HepG2 (cell line): ENCODE measurements at regions not wholly inside any gene's neighbourhood (a gene's known extent, or its start where the extent isn't known, plus 50 kb on each side); places are given as distances from the start of the nearest gene placed in this dataset.

Experiments
- ATAC-seq: fragments of 200-7000 bp; cut with Tn5 transposase; 3 replicates; pipeline ENCODE4 v1.9.1; 2020; ENCODE audit warnings: mild to moderate bottlenecking, moderate library complexity
- BruUV-seq: library from RNA; stranded (reverse); fragments of 400-500 nt; replicated peaks from 2 replicates; lab custom pipeline; 2021; lab: Mats Ljungman, UMichigan
- CTCF ChIA-PET: fragments of 300-600 bp; formaldehyde crosslinking; extraction: SDS; loops from one replicate; lab custom pipeline; 2021; ENCODE audit warnings: low total read pairs, inconsistent platforms, low intra/inter-chr PET ratio; lab: Yijun Ruan, JAX
- POLR2A ChIA-PET: fragments of 350-600 bp; sonication (Branson Sonifier 250); formaldehyde crosslinking; loops from one replicate; lab custom pipeline; 2020; ENCODE audit warnings: antibody characterized with exemption, inconsistent platforms; lab: Yijun Ruan, JAX
- DNase-seq: peaks from one replicate; pipeline ENCODE4 v3.0.0-alpha.2; 2015; ENCODE audit warnings: low spot score
- FAIRE-seq: peaks from 3 replicates; lab custom pipeline; 2011; peaks lifted over from hg19 to GRCh38; lab: Jason Lieb, UNC
- H2AFZ ChIP-seq: one replicate; pipeline ENCODE4 v1.6.1; 2011; ENCODE audit warnings: low read length, inconsistent platforms
- H3K27ac ChIP-seq: fragments of 300-600 bp; 3 replicates; pipeline ENCODE4 v1.8.0; 2011; ENCODE audit warnings: mixed run types, mild to moderate bottlenecking, mixed read lengths, low read length, inconsistent platforms; ENCODE audit not compliant: insufficient read depth; ENCODE audit errors: extremely low read length
- H3K27me3 ChIP-seq, 2 experiments: fragments of 200-600 bp in 1 of 2; 2 replicates in 1 of 2; 3 replicates in 1 of 2; pipeline versions ENCODE4 v1.6.0 to v1.8.0; 2011; ENCODE audit warnings: low read length in 2 of 2, mild to moderate bottlenecking in 2 of 2, moderate library complexity in 2 of 2, inconsistent platforms in 1 of 2; ENCODE audit not compliant: insufficient read depth in 2 of 2, control insufficient read depth in 1 of 2
- H3K36me3 ChIP-seq, 2 experiments: fragments of 200-600 bp in 1 of 2; replicated peaks in 1 of 2; 2 replicates in 1 of 2; 3 replicates in 1 of 2; pipeline versions ENCODE4 v1.5.1 to v1.8.0; 2011; ENCODE audit warnings: low read length in 2 of 2, inconsistent platforms in 1 of 2; ENCODE audit not compliant: insufficient read depth in 2 of 2, control insufficient read depth in 1 of 2
- H3K4me1 ChIP-seq: 2 replicates; pipeline ENCODE4 v1.5.1; 2012; ENCODE audit warnings: low read length, inconsistent platforms; ENCODE audit not compliant: insufficient read depth
- H3K4me2 ChIP-seq: 2 replicates; pipeline ENCODE4 v1.6.0; 2011; ENCODE audit warnings: low read depth, low read length, inconsistent platforms
- H3K4me3 ChIP-seq, 3 experiments: fragments of 200-600 bp in 1 of 3; sonication (generic), shearing (Covaris generic) in 1 of 3; replicated peaks in 1 of 3; 2 replicates each; pipeline ENCODE4 v1.5.1; 2011 to 2016; ENCODE audit warnings: low read length in 3 of 3, inconsistent platforms in 2 of 3, low read depth in 2 of 3, mild to moderate bottlenecking in 2 of 3, control low read depth in 1 of 3, mixed read lengths in 1 of 3; ENCODE audit not compliant: insufficient read depth in 1 of 3
- H3K79me2 ChIP-seq: one replicate; pipeline ENCODE4 v1.6.1; 2011; ENCODE audit warnings: low read length, inconsistent platforms; ENCODE audit not compliant: insufficient read depth
- H3K9ac ChIP-seq: 2 replicates; pipeline ENCODE4 v1.6.0; 2011; ENCODE audit warnings: mild to moderate bottlenecking, low read depth, low read length, inconsistent platforms; ENCODE audit not compliant: insufficient read depth
- H3K9me3 ChIP-seq: 2 replicates; pipeline ENCODE4 v1.5.1; 2012; ENCODE audit warnings: mild to moderate bottlenecking, low read length
- H4K20me1 ChIP-seq: 2 replicates; pipeline ENCODE4 v1.6.0; 2011; ENCODE audit warnings: inconsistent platforms, mild to moderate bottlenecking, low read length, moderate library complexity; ENCODE audit not compliant: insufficient read depth
- BORCS8-MEF2B ChIP-seq: sonication (generic); formaldehyde crosslinking; IDR thresholded peaks from 2 replicates; pipeline ENCODE4 v1.8.0; 2022; ENCODE audit warnings: mild to moderate bottlenecking, missing genetic modification reagents
- CHD4 ChIP-seq: fragments of 200-600 bp; sonication (generic); IDR thresholded peaks from 2 replicates; pipeline ENCODE4 v1.7.0; 2017; ENCODE audit warnings: mild to moderate bottlenecking, low read length, borderline replicate concordance
- KDM3A ChIP-seq: IDR thresholded peaks from 2 replicates; pipeline ENCODE4 v1.6.1; 2018; ENCODE audit warnings: low read depth, missing compliant biosample characterization
- MIXL1 ChIP-seq: IDR thresholded peaks from 2 replicates; pipeline ENCODE4 v1.6.1; 2016
- MLLT10 ChIP-seq: sonication (generic); formaldehyde crosslinking; IDR thresholded peaks from 2 replicates; pipeline ENCODE4 v1.4.0; 2020; ENCODE audit warnings: missing genetic modification reagents
- NFYC ChIP-seq: IDR thresholded peaks from 2 replicates; pipeline ENCODE4 v1.6.1; 2016; ENCODE audit warnings: missing genetic modification reagents, missing compliant biosample characterization
- RARG ChIP-seq: sonication (generic); formaldehyde crosslinking; IDR thresholded peaks from 2 replicates; pipeline ENCODE4 v1.4.0; 2020; ENCODE audit warnings: low read depth, mild to moderate bottlenecking, missing genetic modification reagents
- RELA ChIP-seq: sonication (generic); formaldehyde crosslinking; IDR thresholded peaks from 2 replicates; pipeline ENCODE4 v1.4.0; 2020; ENCODE audit warnings: missing genetic modification reagents
- SRY ChIP-seq: sonication (generic); formaldehyde crosslinking; IDR thresholded peaks from 2 replicates; pipeline ENCODE4 v1.8.0; 2022; ENCODE audit warnings: mild to moderate bottlenecking, missing genetic modification reagents
- ZNF282 ChIP-seq: fragments of 450-650 bp; IDR thresholded peaks from 2 replicates; pipeline ENCODE4 v1.6.1; 2018; ENCODE audit not compliant: partially characterized antibody
- ZNF562 ChIP-seq: sonication (generic); formaldehyde crosslinking; IDR thresholded peaks from 2 replicates; pipeline ENCODE4 v1.8.0; 2022; ENCODE audit warnings: missing genetic modification reagents, borderline replicate concordance
- ZNF563 ChIP-seq: sonication (generic); formaldehyde crosslinking; IDR thresholded peaks from 2 replicates; pipeline ENCODE4 v1.8.0; 2022; ENCODE audit warnings: mild to moderate bottlenecking, moderate library complexity, missing genetic modification reagents
- ZNF605 ChIP-seq: sonication (generic); formaldehyde crosslinking; IDR thresholded peaks from 2 replicates; pipeline ENCODE4 v1.8.0; 2022; ENCODE audit warnings: mild to moderate bottlenecking, missing genetic modification reagents
- ZNF792 ChIP-seq: IDR thresholded peaks from 2 replicates; pipeline ENCODE4 v1.6.1; 2016
- ZNF879 ChIP-seq: sonication (generic); formaldehyde crosslinking; IDR thresholded peaks from 2 replicates; pipeline ENCODE4 v1.8.1; 2023; ENCODE audit warnings: missing genetic modification reagents
- WGBS: methylation state at CpG from one replicate; pipeline ENCODE4 v1.1.6; 2017; ENCODE audit warnings: low lambda C conversion rate; 5-methylcytosine and 5-hydroxymethylcytosine counted together
- in situ Hi-C: cut with HindIII; loops from 2 replicates; pipeline ENCODE4 v1.10.0; 2017; ENCODE audit warnings: low pct_unique_long_range_greater_than_20kb; ENCODE audit not compliant: extremely low pct_ligation_motif_present
- intact Hi-C: fragments of 100-400 bp; cut with micrococcal nuclease; formaldehyde crosslinking; loops from one replicate; pipeline ENCODE4 v1.10.0; 2022; ENCODE audit not compliant: unreplicated experiment
- TF ChIP-seq, protein P1 (sequence below): fragments of 450-650 bp; IDR thresholded peaks from 2 replicates; pipeline ENCODE4 v1.6.1; 2016

- Histone ChIP-seq H3K4me3 (no peak overlapping the region), H3K27me3 (no peaks in the 10 kb centered on the region), H3K27ac (no peak overlapping the region), H3K4me2 (no peak overlapping the region), H4K20me1 (no peaks in the 10 kb centered on the region), H2AFZ (no peak overlapping the region), H3K79me2 (no peaks in the 10 kb centered on the region), H3K9me3 (peaks cover 11% of the 10 kb centered on the region), H3K36me3 (no peaks in the 10 kb centered on the region), H3K9ac (no peak overlapping the region), H3K4me1 (no peaks in the 10 kb centered on the region)
- 0% methylated on average over 1 of the region's 1 CpG for WGBS
- in situ Hi-C loops (no loop called here), intact Hi-C loops (no loop called here)
- ATAC-seq (no peak), FAIRE-seq (no peak), DNase-seq (no peak)
- BruUV-seq, result no TSS peak
- TF ChIP-seq KDM3A (no peak), ZNF282 (no peak), RELA (CRISPR knock-in tag) (no peak), CHD4 (no peak), ZNF879 (CRISPR knock-in tag) (no peak), ZNF563 (CRISPR knock-in tag) (no peak), ZNF605 (CRISPR knock-in tag) (no peak), ZNF562 (CRISPR knock-in tag) (no peak), NFYC (CRISPR knock-in tag) (no peak), MLLT10 (CRISPR knock-in tag) (no peak), SRY (no peak), ZNF792 (CRISPR knock-in tag) (no peak), MIXL1 (CRISPR knock-in tag) (no peak), RARG (no peak), BORCS8-MEF2B (CRISPR knock-in tag) (no peak)
- TF ChIP-seq, protein P1, sequence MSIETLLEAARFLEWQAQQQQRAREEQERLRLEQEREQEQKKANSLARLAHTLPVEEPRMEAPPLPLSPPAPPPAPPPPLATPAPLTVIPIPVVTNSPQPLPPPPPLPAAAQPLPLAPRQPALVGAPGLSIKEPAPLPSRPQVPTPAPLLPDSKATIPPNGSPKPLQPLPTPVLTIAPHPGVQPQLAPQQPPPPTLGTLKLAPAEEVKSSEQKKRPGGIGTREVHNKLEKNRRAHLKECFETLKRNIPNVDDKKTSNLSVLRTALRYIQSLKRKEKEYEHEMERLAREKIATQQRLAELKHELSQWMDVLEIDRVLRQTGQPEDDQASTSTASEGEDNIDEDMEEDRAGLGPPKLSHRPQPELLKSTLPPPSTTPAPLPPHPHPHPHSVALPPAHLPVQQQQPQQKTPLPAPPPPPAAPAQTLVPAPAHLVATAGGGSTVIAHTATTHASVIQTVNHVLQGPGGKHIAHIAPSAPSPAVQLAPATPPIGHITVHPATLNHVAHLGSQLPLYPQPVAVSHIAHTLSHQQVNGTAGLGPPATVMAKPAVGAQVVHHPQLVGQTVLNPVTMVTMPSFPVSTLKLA, result no peak
- CTCF ChIA-PET, result no interaction called here
- POLR2A ChIA-PET, result no interaction called here
These were observed 1166.0 kb downstream of the ZPLD1 start for GRCh38 chr3:103600844-103601243.
